T47D (cell line): ENCODE measurements at regions not wholly inside any gene's neighbourhood (a gene's known extent, or its start where the extent isn't known, plus 50 kb on each side); places are given as distances from the start of the nearest gene placed in this dataset.
"Not testable (repeated sequence)": the region's sequence is repeated elsewhere in the genome, so short reads cannot be mapped to it uniquely, and the experiment has no call there.

Experiments
- DNase-seq, 2 experiments: peaks; one replicate each; pipeline versions ENCODE4 v3.0.0 to v3.0.0-alpha.2; 2011 to 2012; ENCODE audit warnings: low read depth in 1 of 2, low spot score in 1 of 2
- JUND ChIP-seq: IDR thresholded peaks from 2 replicates; pipeline ENCODE4 v1.6.1; 2012; ENCODE audit warnings: low read depth
- in situ Hi-C: cut with HindIII; loops from 2 replicates; pipeline ENCODE4 v1.10.0; 2016; ENCODE audit warnings: low sequenced_read_pairs, low pct_unique_long_range_greater_than_20kb

GRCh38 chr17:20702692-20703091 lies 123.2 kb downstream of the CDRT15L2 start:
- in situ Hi-C loops: no loop called here
- DNase-seq: no peak
- no peak for TF ChIP-seq JUND

- in situ Hi-C loops: no loop called here
- DNase-seq: no peak
- TF ChIP-seq JUND: no peak
Observed at GRCh38 chr17:20703781-20704180, 124.3 kb downstream of the CDRT15L2 start.

- DNase-seq, in situ Hi-C loops: not testable (repeated sequence)
Observed at GRCh38 chr17:20705186-20705585, 125.7 kb downstream of the CDRT15L2 start.

- TF ChIP-seq JUND: no peak
- in situ Hi-C loops: no loop called here
Observed at GRCh38 chr17:20706751-20707373, 127.3 kb downstream of the CDRT15L2 start.

GRCh38 chr17:20708821-20709220 lies 129.3 kb downstream of the CDRT15L2 start:
- DNase-seq, in situ Hi-C loops: not testable (repeated sequence)

More at GRCh38 chr17:20706751-20707373, 127.3 kb downstream of the CDRT15L2 start:
- DNase-seq: peak in 1 of 2 experiments; percentile 22

- DNase-seq, in situ Hi-C loops: not testable (repeated sequence)
Observed at GRCh38 chr17:20716481-20716880, 137.0 kb downstream of the CDRT15L2 start.

- in situ Hi-C loops: no loop called here
- DNase-seq: no peak
- no peak for TF ChIP-seq JUND
Observed at GRCh38 chr17:20721171-20721570, 141.6 kb downstream of the CDRT15L2 start.

- DNase-seq, in situ Hi-C loops: not testable (repeated sequence)
Observed at GRCh38 chr17:20724391-20724790, 144.9 kb downstream of the CDRT15L2 start.

- in situ Hi-C loops, DNase-seq: not testable (repeated sequence)
Observed at GRCh38 chr17:20727201-20727600, 147.7 kb downstream of the CDRT15L2 start.

GRCh38 chr17:20728181-20728580 lies 148.7 kb downstream of the CDRT15L2 start:
- in situ Hi-C loops: no loop called here
- TF ChIP-seq JUND: no peak
- DNase-seq: no peak

GRCh38 chr17:20731131-20731530 lies 151.6 kb downstream of the CDRT15L2 start:
- in situ Hi-C loops, DNase-seq: not testable (repeated sequence)

- in situ Hi-C loops: no loop called here
- DNase-seq: no peak
- no peak for TF ChIP-seq JUND
Observed at GRCh38 chr17:20733923-20734322, 154.4 kb downstream of the CDRT15L2 start.

- no peak for TF ChIP-seq JUND
- in situ Hi-C loops: no loop called here
- DNase-seq: no peak
Observed at GRCh38 chr17:20735796-20736195, 156.3 kb downstream of the CDRT15L2 start.

- DNase-seq, in situ Hi-C loops: not testable (repeated sequence)
Observed at GRCh38 chr17:20737636-20738035, 158.1 kb downstream of the CDRT15L2 start.
